Left cardiac atrium (tissue), 4 donors: ENCODE measurements at regions not wholly inside any gene's neighbourhood (a gene's known extent, or its start where the extent isn't known, plus 50 kb on each side); places are given as distances from the start of the nearest gene placed in this dataset.
"Not testable (repeated sequence)": the region's sequence is repeated elsewhere in the genome, so short reads cannot be mapped to it uniquely, and the experiment has no call there.

Experiments used
- ATAC-seq, 2 donors: fragments of 200-7000 bp; cut with Tn5 transposase; one replicate each; pipeline ENCODE4 v1.9.1; 2020; ENCODE audit warnings: mild to moderate bottlenecking in 2 of 2, moderate library complexity in 2 of 2
- DNase-seq: peaks from one replicate; pipeline ENCODE4 v3.0.0-alpha.2; 2020
- intact Hi-C, 2 donors: fragments of 100-400 bp; cut with DNase I; formaldehyde crosslinking; loops; one replicate each; pipeline versions ENCODE4 v1.14.1 to v1.15.1; 2022 to 2023
- donor health status: DM: no; HTN: yes; CAD: no.
- donor health status: DM: no; HTN: yes; CAD: no; lungs with severe emphysema.
- donor health status: DM: yes; HTN: yes; CAD: no.
- donor health status: Dilated cardiomyopathy.

- DNase-seq (no peak), ATAC-seq (no peak)
- intact Hi-C loops, result no loop called here
Measured at GRCh38 chr2:126952216-126952615, 53.5 kb downstream of the TEX51 start.

- DNase-seq (no peak), ATAC-seq (no peak)
- intact Hi-C loops, result no loop called here
Measured at GRCh38 chr2:126953483-126953882, 54.8 kb downstream of the TEX51 start.

- no peak for DNase-seq
- intact Hi-C loops, result no loop called here
- no peak for ATAC-seq
Measured at GRCh38 chr2:126954831-126955230, 56.1 kb downstream of the TEX51 start.

- intact Hi-C loops, ATAC-seq, DNase-seq: not testable (repeated sequence)
Measured at GRCh38 chr2:126956773-126957172, 58.1 kb downstream of the TEX51 start.

- no peak for ATAC-seq
- DNase-seq, result no peak
- intact Hi-C loops, result no loop called here
Measured at GRCh38 chr2:126963390-126963789, 64.7 kb downstream of the TEX51 start.

GRCh38 chr2:126966601-126967000 is 67.9 kb downstream of the TEX51 start:
- no peak for DNase-seq
- ATAC-seq, result no peak
- intact Hi-C loops, result no loop called here

- intact Hi-C loops, result no loop called here
- no peak for DNase-seq
- no peak for ATAC-seq
Measured at GRCh38 chr2:126970583-126970982, 71.9 kb downstream of the TEX51 start.

- intact Hi-C loops, result no loop called here
- no peak for DNase-seq
- ATAC-seq, result no peak
Measured at GRCh38 chr2:126971162-126971480, 72.4 kb downstream of the TEX51 start.

GRCh38 chr2:126971481-126972278 is 73.0 kb downstream of the TEX51 start:
- ATAC-seq (peak; percentile 86 to 87), DNase-seq (peak; percentile 79)
- intact Hi-C loops, result no loop called here

- no peak for ATAC-seq
- DNase-seq, result no peak
- intact Hi-C loops, result no loop called here
Measured at GRCh38 chr2:126972279-126972626, 73.6 kb downstream of the TEX51 start.

- DNase-seq (no peak), ATAC-seq (no peak)
- intact Hi-C loops, result no loop called here
Measured at GRCh38 chr2:126973745-126974144, 75.1 kb downstream of the TEX51 start.

- ATAC-seq (no peak), DNase-seq (no peak)
- intact Hi-C loops, result no loop called here
Measured at GRCh38 chr2:126975671-126976655, 77.3 kb downstream of the TEX51 start.

GRCh38 chr2:126976721-126977328 is 78.1 kb downstream of the TEX51 start:
- intact Hi-C loops, result no loop called here
- ATAC-seq (no peak), DNase-seq (no peak)

GRCh38 chr2:126978333-126978732 is 79.6 kb downstream of the TEX51 start:
- intact Hi-C loops, result no loop called here
- no peak for ATAC-seq
- DNase-seq, result no peak

- intact Hi-C loops, result no loop called here
- no peak for ATAC-seq
- DNase-seq, result no peak
Measured at GRCh38 chr2:126979039-126980003, 80.6 kb downstream of the TEX51 start.

GRCh38 chr2:126981476-126981875 is 82.8 kb downstream of the TEX51 start:
- ATAC-seq (no peak), DNase-seq (no peak)
- intact Hi-C loops, result no loop called here

- intact Hi-C loops, result no loop called here
- ATAC-seq, result no peak
- no peak for DNase-seq
Measured at GRCh38 chr2:126982935-126983334, 84.2 kb downstream of the TEX51 start.

- DNase-seq, result no peak
- intact Hi-C loops, result no loop called here
- no peak for ATAC-seq
Measured at GRCh38 chr2:126986631-126987187, 88.0 kb downstream of the TEX51 start.

- DNase-seq, result no peak
- no peak for ATAC-seq
- intact Hi-C loops, result no loop called here
Measured at GRCh38 chr2:126988482-126988881, 89.8 kb downstream of the TEX51 start.
